C4-2B (cell line): ENCODE measurements at regions not wholly inside any gene's neighbourhood (a gene's known extent, or its start where the extent isn't known, plus 50 kb on each side); places are given as distances from the start of the nearest gene placed in this dataset.

Experiments used
- H3K27ac ChIP-seq: fragments of 450-650 bp; 2 replicates; pipeline ENCODE4 v1.5.1; 2017
- ZFX ChIP-seq: fragments of 450-650 bp; IDR thresholded peaks from 2 replicates; pipeline ENCODE4 v1.6.1; 2017
- TF ChIP-seq, protein P1 (sequence below): fragments of 450-650 bp; conservative IDR thresholded peaks from 2 replicates; pipeline ENCODE4 v1.5.1; 2017; ENCODE audit warnings: mild to moderate bottlenecking

DNA sequence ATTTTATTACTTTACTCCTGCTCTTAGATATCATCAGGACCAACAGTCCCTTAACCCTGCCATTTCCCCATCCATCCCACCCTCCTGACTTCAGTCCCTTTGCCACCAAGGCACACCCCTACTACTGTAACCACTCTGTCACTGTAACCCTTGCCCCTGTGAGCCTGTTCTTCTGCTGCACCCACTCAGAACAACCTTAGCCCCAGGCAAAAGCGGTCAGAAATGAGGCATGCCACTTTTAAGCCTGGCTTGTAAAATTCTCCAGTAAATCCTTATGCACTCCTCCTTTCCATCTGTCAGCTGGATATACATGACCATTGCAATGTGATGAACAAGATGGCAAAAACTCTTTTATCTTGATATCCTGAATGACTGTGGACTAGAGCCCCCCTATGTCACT is 555.0 kb upstream of the PLXNA2 start:
- TF ChIP-seq ZFX = no peak
- TF ChIP-seq, protein P1, sequence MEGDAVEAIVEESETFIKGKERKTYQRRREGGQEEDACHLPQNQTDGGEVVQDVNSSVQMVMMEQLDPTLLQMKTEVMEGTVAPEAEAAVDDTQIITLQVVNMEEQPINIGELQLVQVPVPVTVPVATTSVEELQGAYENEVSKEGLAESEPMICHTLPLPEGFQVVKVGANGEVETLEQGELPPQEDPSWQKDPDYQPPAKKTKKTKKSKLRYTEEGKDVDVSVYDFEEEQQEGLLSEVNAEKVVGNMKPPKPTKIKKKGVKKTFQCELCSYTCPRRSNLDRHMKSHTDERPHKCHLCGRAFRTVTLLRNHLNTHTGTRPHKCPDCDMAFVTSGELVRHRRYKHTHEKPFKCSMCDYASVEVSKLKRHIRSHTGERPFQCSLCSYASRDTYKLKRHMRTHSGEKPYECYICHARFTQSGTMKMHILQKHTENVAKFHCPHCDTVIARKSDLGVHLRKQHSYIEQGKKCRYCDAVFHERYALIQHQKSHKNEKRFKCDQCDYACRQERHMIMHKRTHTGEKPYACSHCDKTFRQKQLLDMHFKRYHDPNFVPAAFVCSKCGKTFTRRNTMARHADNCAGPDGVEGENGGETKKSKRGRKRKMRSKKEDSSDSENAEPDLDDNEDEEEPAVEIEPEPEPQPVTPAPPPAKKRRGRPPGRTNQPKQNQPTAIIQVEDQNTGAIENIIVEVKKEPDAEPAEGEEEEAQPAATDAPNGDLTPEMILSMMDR = no peak
- no peak overlapping the region for H3K27ac ChIP-seq

DNA sequence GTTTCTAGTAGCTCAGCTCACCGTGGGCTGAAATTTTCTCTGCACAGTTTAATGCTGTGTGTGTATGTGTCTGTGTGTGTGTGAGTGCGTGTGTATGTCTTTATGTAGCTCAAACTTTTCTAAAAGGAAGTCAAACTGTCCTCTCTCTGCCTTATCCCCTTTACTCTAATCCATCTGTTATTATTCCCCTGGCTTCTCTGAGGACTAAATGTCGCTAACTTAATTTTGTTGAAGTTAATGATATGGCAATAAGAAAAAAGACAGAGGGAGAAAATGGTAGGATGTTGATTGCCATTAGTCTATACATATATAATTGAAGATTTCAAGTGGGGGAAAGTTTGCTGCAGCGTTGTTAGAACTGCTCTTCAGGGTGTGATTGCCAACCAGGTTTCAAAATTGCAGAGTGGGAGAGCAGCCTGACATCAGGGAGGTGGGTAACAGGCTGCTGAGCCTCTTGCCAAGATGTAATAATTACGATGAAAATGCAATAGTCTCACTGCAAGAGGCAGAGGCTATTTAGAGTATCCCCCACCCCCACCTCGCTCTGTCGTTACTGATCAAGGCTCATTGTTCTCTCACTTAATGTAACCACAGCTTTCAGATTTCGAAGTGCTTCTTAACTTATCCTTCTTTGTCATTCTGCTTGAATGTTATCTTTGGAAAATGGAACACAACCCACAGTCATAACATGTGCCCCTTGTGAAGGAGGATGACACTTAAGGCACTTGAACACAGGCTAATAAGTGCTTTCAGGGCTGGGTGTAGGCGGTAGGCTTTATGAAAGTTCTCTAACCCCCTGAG is 559.0 kb upstream of the PLXNA2 start:
- H3K27ac ChIP-seq = no peak overlapping the region
- no peak for TF ChIP-seq ZFX
- TF ChIP-seq, protein P1 = no peak

DNA sequence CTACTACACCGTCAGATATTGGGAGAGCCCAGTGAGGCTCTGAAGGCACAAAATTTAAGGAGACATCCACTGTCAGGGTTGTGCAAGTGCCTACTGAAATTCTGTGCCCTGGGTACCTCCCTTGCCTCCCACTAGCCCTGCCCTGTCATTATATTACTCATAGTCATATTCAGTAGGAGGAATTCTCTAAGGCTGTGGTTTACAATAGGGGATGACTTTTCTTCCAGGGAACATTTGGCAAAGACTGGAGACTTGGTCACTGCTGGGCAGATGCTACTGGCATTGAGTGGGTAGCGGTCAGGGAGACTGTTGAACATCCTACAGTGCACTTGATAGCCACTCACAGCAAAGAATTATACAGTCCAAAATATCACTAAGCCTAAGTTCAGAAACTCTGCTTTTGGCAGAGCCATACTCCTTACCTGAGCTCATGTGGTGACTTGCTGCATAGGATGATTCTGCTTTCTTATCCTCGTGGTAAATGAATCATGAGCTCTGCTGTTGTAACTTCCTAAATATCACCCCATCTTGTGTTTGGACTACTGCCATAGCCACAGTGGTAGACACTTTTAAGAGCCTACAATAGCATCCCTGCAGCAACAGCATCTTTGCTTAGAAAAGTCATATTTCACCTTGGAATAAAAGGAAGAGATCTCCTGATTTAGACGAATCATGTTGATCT is 563.4 kb upstream of the PLXNA2 start:
- TF ChIP-seq, protein P1 = no peak
- TF ChIP-seq ZFX = no peak
- no peak overlapping the region for H3K27ac ChIP-seq

DNA sequence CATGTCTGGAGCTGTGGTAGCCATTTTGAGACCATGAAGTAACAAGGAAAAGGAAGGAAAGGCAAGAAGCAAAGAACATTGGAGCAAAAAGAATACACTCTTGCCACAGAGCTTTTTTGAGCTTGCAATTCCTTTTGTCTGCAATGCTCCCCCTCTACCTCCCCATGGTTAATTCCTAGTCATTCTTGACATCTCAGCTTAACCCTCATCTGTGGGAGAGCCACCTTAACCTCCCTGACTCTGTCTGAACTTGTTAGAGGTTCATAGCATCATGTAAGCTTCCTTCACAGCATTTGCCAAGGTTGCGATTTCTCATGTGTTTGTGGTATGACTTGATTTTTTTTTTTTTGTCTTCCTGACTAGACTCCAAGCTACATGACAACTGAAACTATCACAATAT is 564.1 kb upstream of the PLXNA2 start:
- H3K27ac ChIP-seq = no peak overlapping the region
- TF ChIP-seq, protein P1 = no peak
- no peak for TF ChIP-seq ZFX

GRCh38 chr1:208809876-208810275 is 565.7 kb upstream of the PLXNA2 start:
- TF ChIP-seq, protein P1 = no peak
- no peak for TF ChIP-seq ZFX
- H3K27ac ChIP-seq = no peak overlapping the region

- TF ChIP-seq, protein P1 = no peak
- no peak for TF ChIP-seq ZFX
- no peak overlapping the region for H3K27ac ChIP-seq
Observed at GRCh38 chr1:208818770-208819445, 574.7 kb upstream of the PLXNA2 start.
